Kidney (tissue), 13 donors: ENCODE measurements at regions not wholly inside any gene's neighbourhood (a gene's known extent, or its start where the extent isn't known, plus 50 kb on each side); places are given as distances from the start of the nearest gene placed in this dataset.

Experiments used
- DNase-seq, 5 donors: peaks; one replicate each; pipeline ENCODE4 v3.0.0-alpha.2; 2013 to 2020
- FAIRE-seq: peaks from 2 replicates; lab custom pipeline; 2012; peaks lifted over from hg19 to GRCh38; lab: Jason Lieb, UNC
- H3K27ac ChIP-seq, 2 donors: one replicate each; pipeline ENCODE4 v1.7.0; 2013; ENCODE audit warnings: low read depth in 2 of 2, low read length in 2 of 2, inconsistent platforms in 1 of 2
- H3K27me3 ChIP-seq: one replicate; pipeline ENCODE4 v1.7.1; 2013; ENCODE audit warnings: low read length, inconsistent platforms; ENCODE audit not compliant: control insufficient read depth, insufficient read depth
- H3K36me3 ChIP-seq, 3 donors: one replicate each; pipeline versions ENCODE4 v1.7.0 to v1.7.1; 2013; ENCODE audit warnings: low read length in 3 of 3, control low read depth in 1 of 3, inconsistent platforms in 1 of 3; ENCODE audit not compliant: insufficient read depth in 3 of 3, control insufficient read depth in 2 of 3
- H3K4me1 ChIP-seq, 3 donors: one replicate each; pipeline versions ENCODE4 v1.7.0 to v1.7.1; 2013; ENCODE audit warnings: low read length in 3 of 3, inconsistent platforms in 1 of 3, low read depth in 1 of 3; ENCODE audit not compliant: control insufficient read depth in 2 of 3, insufficient read depth in 2 of 3
- H3K4me3 ChIP-seq, 3 donors: one replicate each; pipeline versions ENCODE4 v1.7.0 to v1.8.1; 2013; ENCODE audit warnings: low read length in 3 of 3, control low read depth in 1 of 3, inconsistent platforms in 1 of 3
- H3K9ac ChIP-seq, 3 donors: one replicate each; pipeline versions ENCODE4 v1.7.0 to v1.7.1; 2013; ENCODE audit warnings: low read length in 3 of 3, control low read depth in 1 of 3, inconsistent platforms in 1 of 3
- H3K9me3 ChIP-seq, 3 donors: one replicate each; pipeline versions ENCODE4 v1.7.0 to v1.7.1; 2013; ENCODE audit warnings: low read length in 3 of 3, control low read depth in 1 of 3, inconsistent platforms in 1 of 3; ENCODE audit not compliant: control insufficient read depth in 2 of 3, insufficient read depth in 1 of 3
- CTCF ChIP-seq: IDR thresholded peaks from 3 replicates; pipeline ENCODE4 v1.5.1; 2012; ENCODE audit warnings: mild to moderate bottlenecking, moderate library complexity, borderline replicate concordance; ENCODE audit not compliant: insufficient read depth; ENCODE audit errors: extremely low read depth
- intact Hi-C: fragments of 100-400 bp; cut with DNase I; formaldehyde crosslinking; loops from one replicate; pipeline ENCODE4 v1.11.1; 2022
- donor health status: control.
- donor health status: control.
- donor health status: control.
- donor health status: control.
- donor health status: control.
- donor health status: DM: yes; HTN: yes; CAD: no.
- donor health status: Normal renal cell carcinoma (clear cell type).

DNA sequence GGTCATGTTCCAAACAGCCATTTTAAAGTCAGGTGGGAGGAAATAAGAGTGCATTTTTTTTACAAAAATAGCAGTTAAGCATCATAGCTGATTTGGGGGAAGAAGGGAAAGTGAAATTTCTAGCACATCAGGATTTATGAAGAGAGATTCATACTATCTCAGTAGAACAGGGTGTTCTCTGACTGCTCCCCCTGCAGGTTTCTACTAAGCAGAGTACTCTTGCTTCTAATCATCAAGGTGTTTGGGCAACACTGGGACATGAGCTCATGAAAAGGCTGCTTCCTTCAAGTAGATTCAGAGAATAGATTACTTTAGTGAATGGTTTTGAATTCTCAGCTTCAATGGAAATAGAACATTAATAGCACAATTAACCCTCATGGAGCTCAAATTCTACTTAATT is 591.4 kb upstream of the PCDH10 start:
- H3K9ac ChIP-seq = no peak overlapping the region
- intact Hi-C loops = no loop called here
- no peaks in the 10 kb centered on the region for H3K9me3 ChIP-seq
- no peak for DNase-seq
- TF ChIP-seq CTCF = no peak
- H3K27me3 ChIP-seq = no peaks in the 10 kb centered on the region
- H3K27ac ChIP-seq = no peak overlapping the region
- H3K4me1 ChIP-seq = no peaks in the 10 kb centered on the region
- H3K36me3 ChIP-seq = no peaks in the 10 kb centered on the region
- no peak for FAIRE-seq
- no peak overlapping the region for H3K4me3 ChIP-seq

GRCh38 chr4:132564920-132565319 is 584.2 kb upstream of the PCDH10 start:
- DNase-seq (peak in 1 of 5 donors; percentile 3), FAIRE-seq (no peak)

DNA sequence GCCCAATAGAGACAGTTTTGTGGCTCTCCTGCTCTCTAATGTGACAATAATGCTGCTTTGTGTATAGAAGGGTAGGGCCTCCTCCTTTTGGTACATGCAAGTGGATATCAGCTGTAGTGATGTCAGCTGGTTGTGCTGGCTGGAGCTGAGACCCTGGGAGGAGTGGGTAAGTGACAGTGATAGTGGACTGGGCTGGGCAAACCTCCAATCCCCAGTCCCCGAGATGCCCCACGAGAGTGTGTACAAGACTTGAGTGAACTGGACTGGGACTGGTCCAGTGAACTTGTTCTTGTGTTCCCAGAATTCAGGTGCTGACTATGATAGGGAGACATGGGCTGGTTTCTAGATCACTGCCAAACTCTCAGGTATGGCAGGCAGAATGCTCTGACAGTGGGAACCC is 583.6 kb upstream of the PCDH10 start:
- no peaks in the 10 kb centered on the region for H3K9me3 ChIP-seq
- intact Hi-C loops = no loop called here
- no peak overlapping the region for H3K27ac ChIP-seq
- H3K4me3 ChIP-seq = no peak overlapping the region
- H3K9ac ChIP-seq = no peak overlapping the region
- H3K27me3 ChIP-seq = no peaks in the 10 kb centered on the region
- no peaks in the 10 kb centered on the region for H3K36me3 ChIP-seq
- FAIRE-seq = no peak
- no peak for TF ChIP-seq CTCF
- H3K4me1 ChIP-seq = no peaks in the 10 kb centered on the region
- DNase-seq = no peak

More at GRCh38 chr4:132564920-132565319, 584.2 kb upstream of the PCDH10 start:
- H3K9ac ChIP-seq = no peak overlapping the region
- H3K36me3 ChIP-seq = no peaks in the 10 kb centered on the region
- H3K27ac ChIP-seq = no peak overlapping the region
- no peak for TF ChIP-seq CTCF
- no peaks in the 10 kb centered on the region for H3K4me1 ChIP-seq
- intact Hi-C loops = no loop called here
- H3K4me3 ChIP-seq = no peak overlapping the region
- no peaks in the 10 kb centered on the region for H3K9me3 ChIP-seq
- H3K27me3 ChIP-seq = no peaks in the 10 kb centered on the region

GRCh38 chr4:132572210-132572609 is 576.9 kb upstream of the PCDH10 start:
- no peaks in the 10 kb centered on the region for H3K9me3 ChIP-seq
- intact Hi-C loops = no loop called here
- H3K27me3 ChIP-seq = no peaks in the 10 kb centered on the region
- no peak overlapping the region for H3K4me3 ChIP-seq
- no peak overlapping the region for H3K9ac ChIP-seq
- no peak overlapping the region for H3K27ac ChIP-seq
- DNase-seq (no peak), FAIRE-seq (no peak)
- H3K4me1 ChIP-seq = no peaks in the 10 kb centered on the region
- no peak for TF ChIP-seq CTCF
- no peaks in the 10 kb centered on the region for H3K36me3 ChIP-seq
